Skin of body (tissue), 1 donor: ENCODE measurements at regions not wholly inside any gene's neighbourhood (a gene's known extent, or its start where the extent isn't known, plus 50 kb on each side); places are given as distances from the start of the nearest gene placed in this dataset.
A peak's percentile ranks its signal among the peaks of the same experiment; 100 is the strongest.

ENCODE experiments used
- DNase-seq: peaks from one replicate; lab custom pipeline; 2025; lab: John Stamatoyannopoulos, UW

DNA sequence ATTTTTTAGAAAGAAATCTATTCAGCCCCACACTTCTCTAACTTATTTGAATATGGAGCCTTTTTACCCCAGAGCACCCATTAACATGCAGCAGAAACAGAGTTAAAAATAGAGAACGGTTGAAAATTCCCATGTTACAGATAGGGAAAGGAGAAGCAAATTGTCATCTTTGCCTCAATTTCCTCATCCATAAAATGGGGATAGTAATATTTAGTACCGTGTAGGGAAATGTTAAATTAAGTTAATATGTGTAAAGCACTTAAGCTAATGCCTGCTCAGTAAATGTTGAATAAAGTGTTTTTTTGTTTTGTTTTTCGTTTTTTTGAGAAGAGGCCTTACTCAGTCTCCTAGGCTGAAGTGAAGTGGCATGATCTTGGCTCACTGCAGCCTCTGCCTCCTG lies 50.3 kb downstream of the NAV1 start:
- no peak for DNase-seq

DNA sequence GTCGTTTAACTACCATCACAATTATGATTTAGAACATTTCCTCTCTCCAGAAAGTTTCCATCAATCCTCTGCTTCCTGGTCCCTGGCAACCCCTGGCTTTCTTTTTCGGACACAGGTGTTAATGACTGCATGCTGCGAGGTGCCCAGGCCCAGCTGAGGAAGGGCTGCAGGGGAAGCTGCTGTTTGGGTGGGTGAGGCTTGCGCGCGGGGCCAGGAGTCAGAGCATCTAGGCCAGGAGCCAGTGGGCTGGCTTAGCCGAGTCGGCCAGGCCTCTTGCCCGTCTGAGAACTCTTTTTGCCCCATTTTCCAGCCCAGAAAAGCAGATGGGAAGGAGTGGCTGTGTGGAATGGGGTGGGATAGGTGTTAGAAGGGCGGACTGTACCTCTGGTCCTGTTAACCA lies 51.5 kb downstream of the NAV1 start:
- no peak for DNase-seq

DNA sequence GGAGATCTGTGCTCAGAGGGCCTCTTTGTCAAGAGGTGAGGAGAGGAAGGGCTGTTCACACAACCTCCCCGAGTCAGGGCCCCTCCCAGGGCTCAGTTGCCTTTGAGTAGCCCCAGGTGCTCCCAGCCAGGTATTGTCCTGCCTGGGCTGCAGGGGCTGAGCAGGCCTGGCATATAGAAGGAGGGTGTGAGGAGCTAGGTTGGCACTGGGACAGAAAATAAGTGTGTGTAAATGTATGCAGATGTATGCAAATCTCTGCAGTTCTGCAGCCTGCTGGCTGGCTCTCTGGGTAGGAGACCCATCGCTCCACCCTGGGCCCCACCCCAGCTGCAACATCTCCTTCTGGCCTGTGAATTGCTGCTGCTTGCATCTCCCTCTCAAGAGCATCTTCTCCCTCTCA lies 52.4 kb downstream of the NAV1 start:
- DNase-seq = no peak

DNA sequence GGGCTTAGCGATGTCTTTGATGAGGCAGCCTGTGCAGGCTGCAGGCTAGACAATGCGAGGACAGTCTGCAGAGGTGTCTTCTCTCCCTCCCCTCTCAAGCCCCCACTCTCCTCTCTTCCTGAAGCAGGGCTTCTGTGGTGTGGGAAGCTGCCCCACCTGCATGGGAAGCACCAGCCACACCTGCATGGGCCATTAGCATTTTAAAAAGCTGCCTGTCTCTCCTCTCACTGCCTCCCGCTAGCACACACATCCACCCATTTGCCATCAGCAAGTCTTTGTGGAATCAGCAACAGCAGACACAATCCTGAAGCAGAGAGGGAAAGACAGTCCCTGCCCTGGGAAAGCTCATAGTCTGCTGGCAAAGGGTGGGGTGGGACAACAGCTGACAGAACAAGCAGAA lies 53.1 kb downstream of the NAV1 start:
- DNase-seq = no peak

DNA sequence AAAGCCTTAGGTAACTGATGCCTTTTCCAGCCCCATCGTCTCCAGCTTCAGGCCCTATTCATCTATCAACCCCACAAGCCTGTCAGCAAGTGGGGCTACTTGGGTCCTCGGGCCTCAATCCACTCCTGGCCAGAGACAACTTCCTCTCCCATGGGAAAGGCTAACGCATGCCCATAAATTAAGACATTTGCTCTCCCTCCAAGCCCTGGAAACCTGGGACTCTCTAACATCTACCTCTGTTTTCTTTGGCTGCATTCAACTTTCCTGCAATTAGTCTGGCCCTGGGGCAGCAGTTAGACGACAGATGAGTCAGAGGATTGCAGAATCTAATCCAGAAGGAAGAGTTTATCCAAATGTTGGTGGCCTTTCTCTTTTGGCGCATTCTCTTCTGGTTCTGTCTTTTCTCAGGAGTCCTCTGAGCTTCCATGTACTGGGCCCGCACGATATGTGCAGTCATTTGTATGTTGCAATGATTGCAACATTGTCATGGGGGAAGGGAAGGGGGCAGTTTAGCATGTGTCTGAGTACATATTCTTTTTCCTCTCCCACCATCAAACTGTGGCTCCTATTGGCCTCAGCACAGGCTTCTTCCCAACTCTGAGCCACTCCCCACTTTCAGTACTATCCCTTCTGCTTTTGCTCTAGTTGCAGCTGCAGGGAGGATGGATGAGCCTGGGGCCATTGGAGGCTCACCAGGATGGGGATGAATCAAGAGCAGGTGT lies 54.4 kb downstream of the NAV1 start:
- peak; percentile 75 for DNase-seq

DNA sequence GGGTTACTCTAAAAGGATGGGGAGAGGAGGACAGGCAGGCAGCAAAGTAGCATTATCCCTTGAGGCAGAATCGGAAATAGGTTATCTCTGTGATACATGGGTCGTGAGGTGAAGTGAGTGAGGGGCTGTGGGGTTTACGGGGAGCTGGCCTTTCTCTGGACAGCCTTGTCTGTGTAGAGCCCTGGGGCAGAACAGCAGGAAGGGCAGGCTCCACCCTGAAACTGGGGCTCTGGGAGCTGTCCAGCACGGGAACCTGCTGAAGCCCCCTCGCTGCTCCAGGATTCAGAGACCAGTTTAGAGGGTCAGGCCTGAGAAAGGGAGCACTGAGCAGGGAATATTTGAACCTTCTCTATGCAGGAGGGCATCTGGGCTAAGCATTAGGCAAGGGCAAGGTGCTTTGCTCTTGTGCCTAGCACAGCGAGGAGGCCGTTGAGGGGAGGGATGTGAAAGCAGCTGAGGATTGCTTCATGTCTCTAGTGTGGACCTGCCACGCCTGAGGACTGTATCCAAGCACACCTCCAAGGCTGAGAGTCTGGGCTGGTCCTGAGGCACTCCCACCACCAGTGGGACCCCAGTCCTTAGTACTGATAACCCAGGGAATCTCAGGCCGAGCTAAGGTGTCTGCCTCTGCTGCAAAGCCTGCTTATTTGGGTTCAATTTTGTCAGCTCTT lies 55.8 kb downstream of the NAV1 start:
- DNase-seq = no peak

DNA sequence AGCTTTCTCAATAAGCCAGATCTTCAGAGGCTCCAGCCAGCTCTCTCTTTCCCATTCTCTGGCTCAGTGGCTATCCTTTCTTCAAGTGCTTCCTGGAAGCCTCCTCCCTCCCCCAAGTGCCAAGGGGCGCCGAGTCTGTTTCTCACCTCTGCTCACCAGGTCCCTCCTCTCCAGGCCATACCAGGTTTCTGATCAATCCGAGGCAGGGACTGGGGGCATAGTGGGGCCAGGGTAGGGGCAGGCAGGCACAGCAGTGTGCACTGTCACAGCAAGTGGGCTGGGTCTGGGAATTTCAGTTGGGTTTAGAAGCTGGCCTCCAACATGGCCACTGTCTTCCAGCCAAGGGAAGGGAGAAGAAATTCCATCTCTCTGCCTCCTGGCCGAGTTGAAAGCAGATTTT lies 56.5 kb downstream of the NAV1 start:
- DNase-seq = no peak

DNA sequence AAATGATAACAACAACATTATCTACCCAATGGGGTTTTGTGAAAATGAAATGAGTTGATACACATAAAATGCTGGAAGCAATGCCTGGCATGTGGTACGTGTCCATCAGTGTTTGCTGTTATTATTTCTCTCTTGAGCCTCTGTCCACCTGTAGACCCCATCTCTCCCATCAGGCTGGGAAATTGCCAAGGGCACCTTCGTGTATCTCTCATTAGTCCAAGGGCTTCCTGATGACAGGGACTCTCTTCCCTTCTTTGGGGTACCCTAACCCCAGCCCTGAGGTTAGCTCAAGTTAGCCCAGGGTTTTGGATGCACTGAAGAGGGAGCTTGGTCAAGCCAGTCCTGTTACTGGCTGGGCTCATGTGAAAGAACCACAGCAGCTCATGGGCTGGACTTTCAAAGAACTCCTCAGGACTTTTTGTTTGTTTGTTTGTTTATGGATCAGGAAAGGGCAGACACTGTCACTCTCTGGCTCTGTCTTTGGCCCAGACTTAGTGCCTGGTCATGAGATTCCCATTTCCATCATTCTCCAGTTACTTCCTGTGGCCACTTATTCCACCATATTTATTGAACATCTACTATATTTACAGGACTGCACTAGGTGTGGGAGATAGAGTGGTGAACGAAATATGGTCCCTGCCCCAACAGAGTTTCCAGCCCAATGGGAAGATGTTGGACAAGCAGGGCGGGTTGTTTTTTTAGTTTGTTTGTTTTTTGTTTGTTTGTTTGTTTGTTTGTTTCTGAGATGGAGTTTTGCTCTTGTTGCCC lies 57.4 kb downstream of the NAV1 start:
- no peak for DNase-seq

DNA sequence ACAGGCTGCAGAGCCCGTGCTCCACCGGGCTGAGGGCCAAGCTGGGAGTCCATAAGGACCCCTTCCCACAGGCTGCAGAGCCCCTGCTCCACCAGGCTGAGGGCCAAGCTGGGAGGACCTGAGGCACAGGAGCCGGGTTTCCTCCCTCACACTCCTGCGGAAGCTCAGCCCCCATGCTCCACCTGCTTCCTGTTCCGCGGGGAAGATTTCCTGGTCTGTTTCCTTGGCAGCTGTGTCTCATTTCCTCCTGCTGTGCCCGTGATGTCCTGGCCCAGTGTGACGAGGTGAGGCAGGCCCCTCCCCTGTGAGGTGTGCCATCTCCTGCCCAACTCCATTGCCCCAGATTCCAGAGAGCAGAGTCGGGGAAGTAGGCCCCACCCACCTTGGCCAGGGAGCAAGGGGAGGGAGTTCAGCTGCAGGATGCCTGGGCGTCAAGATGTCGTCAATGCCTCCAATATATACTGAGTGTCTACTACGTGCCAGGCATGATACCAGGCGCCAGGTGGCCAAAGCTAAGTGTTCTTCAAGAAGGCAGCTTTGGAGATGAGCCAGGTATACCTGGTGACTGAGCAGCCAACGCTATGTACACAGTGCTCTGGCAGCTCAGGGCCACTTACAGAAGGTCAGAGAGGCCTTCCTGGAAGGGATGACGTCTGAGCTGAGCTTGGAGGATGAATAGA lies 58.8 kb downstream of the NAV1 start:
- peak; percentile 23 for DNase-seq

DNA sequence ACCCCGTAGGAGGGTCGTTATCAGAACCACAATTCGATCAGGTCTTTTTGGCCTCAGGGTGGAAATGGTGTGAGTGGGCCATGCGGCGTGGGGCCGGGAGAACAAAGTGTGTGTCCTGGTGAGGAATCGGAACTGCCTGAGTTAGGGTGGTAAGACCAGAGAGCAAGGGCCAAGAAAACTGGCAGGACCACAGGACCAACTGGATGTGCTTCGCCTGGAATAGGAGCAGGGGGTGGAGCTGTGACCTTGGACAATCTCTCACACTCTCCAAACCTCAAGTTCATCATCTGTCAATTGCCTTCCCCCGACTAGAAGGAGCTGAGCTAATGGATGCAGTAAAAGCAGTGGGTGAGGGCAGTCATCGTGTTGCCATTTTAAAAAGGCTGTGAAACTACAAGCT lies 59.5 kb downstream of the NAV1 start:
- DNase-seq = no peak

DNA sequence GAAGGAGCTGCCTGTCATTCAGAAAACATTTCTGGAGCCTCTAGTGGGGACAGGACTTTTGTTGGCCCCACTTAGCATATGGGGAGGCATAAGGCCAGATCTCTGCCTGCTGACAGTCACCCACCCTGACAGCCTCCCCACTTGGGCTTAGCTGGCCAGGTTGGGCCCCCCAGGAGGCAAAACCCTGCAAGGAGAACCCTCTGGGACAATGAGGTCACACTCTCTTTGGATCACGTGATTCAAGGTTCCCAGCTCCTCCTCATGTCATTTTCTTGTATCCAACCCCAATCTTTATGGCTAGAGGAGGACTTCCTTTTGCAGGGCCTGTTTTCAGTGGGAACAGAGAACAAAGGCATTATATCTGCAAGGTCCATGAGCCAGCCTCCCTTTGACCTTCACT lies 60.0 kb downstream of the NAV1 start:
- no peak for DNase-seq

DNA sequence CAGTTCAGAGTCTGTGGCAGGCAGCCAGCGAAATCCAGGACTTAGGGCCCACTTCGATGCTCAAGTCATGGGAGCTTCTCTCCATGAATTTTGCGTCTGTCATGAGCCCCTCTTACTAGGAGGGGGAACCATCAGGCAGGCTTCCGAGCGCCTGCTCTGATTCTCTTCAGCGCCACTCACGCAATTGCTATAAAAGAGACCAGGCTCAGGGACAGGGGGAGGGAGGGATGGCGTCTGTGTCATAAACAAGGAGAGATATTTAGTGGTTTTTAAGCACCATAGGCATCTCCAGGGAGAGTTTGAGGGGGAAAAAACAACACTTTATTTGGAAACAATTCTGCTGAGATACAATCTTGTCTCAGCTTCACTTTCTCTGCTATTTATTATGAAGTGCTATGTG lies 60.6 kb downstream of the NAV1 start:
- peak; percentile 72 for DNase-seq

DNA sequence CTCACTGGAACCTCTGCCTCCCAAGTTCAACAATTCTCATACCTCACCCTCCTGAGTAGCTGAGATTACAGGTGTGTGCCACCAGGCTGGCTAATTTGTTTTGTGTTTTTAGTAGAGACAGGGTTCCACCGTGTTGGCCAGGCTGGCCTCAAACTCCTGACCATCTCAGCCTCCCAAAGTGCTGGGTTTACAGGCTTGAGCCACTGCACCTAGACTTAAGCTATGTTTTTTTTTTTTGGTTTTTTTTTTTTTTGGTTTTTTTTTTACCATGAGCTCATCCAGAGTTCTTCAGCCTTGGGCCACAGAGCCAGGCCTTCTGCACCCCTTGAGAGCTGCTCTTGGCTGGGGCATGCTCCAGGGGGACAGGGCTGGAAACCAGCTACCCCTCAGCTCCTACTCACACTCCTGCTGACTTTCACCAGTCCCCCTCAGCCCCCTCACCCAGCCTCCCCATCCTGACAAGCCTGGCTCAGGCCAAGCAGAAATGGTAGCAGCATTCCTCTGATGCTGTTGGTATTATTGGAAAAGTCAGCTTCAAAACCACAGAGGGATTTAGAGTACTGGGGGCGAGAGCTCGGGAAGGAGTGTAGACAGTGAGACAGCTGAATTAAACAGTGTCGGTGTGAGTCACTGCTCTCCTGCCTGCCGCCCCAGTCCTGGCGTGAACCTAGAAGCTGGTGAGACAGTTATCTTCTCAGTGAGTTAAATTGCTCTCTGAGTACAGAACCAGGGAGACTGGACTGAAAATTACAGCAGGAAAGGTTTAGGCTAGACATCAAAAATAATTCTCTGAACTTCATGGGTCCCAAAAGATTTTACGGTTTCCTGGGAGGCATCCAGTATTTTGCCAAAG lies 63.7 kb downstream of the NAV1 start:
- no peak for DNase-seq

DNA sequence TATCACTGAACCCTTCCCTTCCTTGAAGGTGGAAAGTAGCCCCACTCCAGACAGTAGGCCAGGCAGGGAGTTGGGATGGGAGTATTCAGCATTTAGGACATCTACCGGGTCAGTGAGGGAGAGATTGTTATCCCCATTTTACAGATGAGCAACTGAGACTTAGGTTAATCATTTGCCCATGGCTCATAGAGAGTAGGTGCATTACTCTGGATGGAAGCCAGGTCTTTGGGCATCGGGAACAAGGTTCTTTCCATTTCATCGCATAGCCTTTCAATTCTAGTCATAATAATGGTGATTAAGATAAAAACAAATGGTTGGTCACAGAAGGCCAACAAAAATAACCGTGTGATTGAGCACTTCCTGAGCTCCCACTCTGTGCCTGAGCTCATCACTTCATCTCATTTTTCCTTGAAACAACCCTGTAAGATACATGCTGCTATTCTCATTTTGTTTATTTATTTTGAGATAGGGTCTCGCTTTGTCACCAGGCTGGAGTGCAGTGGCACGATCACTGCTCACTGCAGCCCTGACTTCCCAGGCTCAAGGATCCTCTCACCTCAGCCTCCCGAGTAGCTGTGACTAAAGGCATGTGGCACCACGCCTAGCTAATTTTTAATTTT lies 64.8 kb downstream of the NAV1 start:
- no peak for DNase-seq

DNA sequence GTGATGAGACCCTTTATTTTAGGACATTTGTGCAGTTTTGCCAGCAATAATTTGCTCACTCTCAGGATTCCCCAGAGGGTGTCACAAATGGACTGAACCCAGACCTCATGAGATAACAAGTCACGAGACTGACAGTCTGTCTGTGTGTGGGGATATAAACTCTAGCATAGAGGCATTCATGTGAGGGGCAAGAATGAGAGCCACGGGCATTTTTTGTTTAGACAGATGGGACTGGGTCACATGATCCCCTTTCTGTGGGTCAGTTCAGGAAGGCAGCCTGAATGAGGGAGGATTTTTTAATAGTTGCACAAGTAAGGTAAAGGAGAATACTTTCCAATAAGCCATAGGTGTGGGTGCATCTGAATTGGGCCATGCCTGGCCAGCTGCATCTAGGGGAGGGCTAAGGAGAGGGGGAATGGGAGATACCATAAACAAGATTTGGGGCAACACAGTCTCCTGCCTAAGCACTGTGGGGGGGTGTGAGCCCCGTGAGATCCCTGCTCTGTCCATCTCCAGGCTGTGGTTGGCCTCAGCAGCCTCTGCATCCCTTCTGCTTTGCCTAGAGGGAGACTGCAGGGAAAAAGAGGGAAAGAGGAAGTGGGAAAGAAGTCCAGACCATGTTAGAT lies 66.6 kb downstream of the NAV1 start:
- DNase-seq = no peak

DNA sequence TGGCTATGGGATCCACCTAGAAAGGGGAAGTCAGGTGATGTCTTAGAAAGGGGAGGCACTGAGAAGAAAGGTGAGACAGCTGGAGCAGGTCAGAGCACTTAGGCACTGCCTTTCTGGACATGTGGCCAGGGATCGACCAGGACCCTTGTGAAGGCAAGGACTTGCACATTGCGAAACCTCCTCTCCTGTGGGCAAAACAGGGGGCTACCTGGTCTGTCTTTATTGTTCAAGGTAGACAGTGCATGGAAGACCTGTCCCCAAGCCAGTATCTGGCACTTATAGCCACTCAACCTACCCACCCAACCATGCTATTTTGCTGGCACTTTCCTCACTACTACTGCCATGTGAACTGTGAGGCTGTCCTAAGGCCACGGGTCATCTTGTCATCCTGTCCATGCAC lies 67.2 kb downstream of the NAV1 start:
- no peak for DNase-seq

DNA sequence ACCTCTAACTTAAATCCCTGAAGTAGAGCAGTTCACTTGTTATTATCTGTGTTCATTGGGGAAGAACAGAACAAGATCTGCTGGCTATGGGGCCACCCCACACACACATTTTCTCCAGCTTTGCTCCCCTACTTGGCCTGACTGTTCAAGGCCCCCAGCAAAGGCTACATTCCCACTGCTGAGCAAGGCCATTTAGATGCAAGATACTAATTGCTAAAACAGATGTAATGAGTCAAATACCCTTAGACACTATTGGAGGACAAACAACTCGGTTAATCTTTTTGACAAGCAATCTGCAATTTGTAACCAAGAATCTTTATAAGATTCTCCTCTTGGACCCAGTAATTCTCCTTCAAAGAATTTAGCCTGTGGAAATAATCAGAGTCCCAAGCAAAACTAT lies 67.7 kb downstream of the NAV1 start:
- no peak for DNase-seq

DNA sequence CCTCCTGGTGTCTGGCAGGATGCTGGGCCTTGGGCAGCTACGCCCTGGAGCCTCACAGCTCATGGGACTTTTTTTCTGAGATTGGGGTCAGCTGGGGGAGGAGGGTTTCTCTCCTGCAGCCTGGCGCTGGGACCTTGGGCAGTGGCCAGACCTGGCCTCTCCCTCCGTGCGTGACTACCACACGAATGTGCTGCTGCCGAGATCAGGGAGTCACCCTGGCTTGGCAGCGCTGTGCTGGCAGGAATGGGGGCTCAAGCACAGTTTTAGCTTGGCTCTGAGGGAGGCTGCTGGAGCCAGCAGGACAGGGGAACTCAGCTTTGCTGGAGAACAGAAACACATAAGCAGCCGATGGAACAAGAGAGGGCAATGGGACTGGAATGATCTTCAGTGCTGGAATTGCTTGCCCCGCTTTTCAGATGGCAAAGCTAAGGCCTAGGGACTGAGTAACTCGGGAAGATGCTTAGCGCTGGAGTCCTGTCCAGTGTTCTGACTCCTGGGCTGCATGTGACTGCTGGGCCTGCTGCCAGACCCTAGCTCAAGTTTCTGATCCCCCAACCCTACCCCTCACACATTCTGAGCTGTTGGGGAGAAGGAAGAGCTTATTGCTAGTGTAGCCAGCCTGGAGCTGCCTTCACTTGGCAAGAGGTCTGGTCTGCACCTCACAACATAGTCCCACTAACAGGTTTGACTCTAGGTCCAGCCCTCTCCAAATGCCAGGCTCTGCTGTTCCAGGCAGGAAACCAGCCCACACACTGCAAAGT lies 69.9 kb downstream of the NAV1 start:
- no peak for DNase-seq

DNA sequence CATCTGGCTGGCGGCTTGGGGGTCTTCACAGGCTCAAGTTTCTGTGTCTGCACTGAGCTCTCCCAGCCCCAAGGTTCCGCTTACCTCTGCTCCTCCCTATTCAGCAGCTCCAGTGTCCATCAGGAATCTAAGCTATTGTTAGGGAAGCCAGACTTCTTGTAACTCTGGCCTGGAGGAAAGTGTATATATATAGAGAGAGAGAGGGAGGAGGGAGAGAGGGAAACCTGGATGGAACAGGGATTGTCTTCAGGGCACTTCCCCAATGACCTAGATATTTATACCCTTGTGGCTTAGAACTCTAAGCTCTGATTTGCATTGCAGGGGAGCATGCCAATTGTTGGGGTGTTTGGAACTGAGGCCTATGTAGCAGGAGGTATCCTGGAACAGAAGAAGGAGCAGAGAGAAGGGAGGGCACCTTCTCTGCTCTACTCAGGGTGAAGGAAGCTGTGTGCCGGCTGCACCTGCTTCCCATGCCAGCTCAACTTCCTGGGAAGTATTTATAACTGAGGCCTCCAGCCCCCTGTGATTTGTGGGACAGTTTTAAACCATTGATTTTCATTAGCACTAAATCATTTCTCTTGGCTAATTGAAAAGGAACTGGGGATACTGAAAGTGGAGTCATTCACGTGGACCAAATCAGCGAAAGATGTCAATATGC lies 70.9 kb downstream of the NAV1 start:
- no peak for DNase-seq
